Loucy (cell line): ENCODE measurements at regions not wholly inside any gene's neighbourhood (a gene's known extent, or its start where the extent isn't known, plus 50 kb on each side); places are given as distances from the start of the nearest gene placed in this dataset.

Source experiments
- H2AFZ ChIP-seq: fragments of 200-600 bp; sonication (generic); 2 replicates; pipeline ENCODE4 v1.6.0; 2016; ENCODE audit warnings: antibody characterized with exemption, mild to moderate bottlenecking, low read length, moderate library complexity
- H3F3A ChIP-seq: fragments of 200-600 bp; 2 replicates; pipeline ENCODE4 v1.6.0; 2016; ENCODE audit warnings: antibody characterized with exemption, low read depth, mild to moderate bottlenecking
- H3K27me3 ChIP-seq: fragments of 200-600 bp; sonication (generic); 2 replicates; pipeline ENCODE4 v1.6.1; 2014; ENCODE audit warnings: low read length, mild to moderate bottlenecking; ENCODE audit not compliant: insufficient read depth, poor library complexity, severe bottlenecking
- H3K36me3 ChIP-seq: fragments of 200-600 bp; sonication (generic); 2 replicates; pipeline ENCODE4 v1.6.1; 2016; ENCODE audit warnings: low read length; ENCODE audit not compliant: insufficient read depth
- H3K4me1 ChIP-seq: fragments of 200-600 bp; sonication (generic); 2 replicates; pipeline ENCODE4 v1.5.1; 2014; ENCODE audit warnings: low read length, mild to moderate bottlenecking; ENCODE audit not compliant: insufficient read depth, poor library complexity, severe bottlenecking
- H3K4me2 ChIP-seq: fragments of 200-600 bp; sonication (generic); 2 replicates; pipeline ENCODE4 v1.6.0; 2014; ENCODE audit warnings: antibody characterized with exemption, low read length, low read depth, mild to moderate bottlenecking; ENCODE audit not compliant: poor library complexity, severe bottlenecking
- H3K4me3 ChIP-seq: fragments of 200-600 bp; sonication (generic); 2 replicates; pipeline ENCODE4 v1.5.1; 2014; ENCODE audit warnings: low read length, mild to moderate bottlenecking, mixed read lengths; ENCODE audit not compliant: poor library complexity, severe bottlenecking
- H3K79me2 ChIP-seq: fragments of 200-600 bp; sonication (generic); 2 replicates; pipeline ENCODE4 v1.6.1; 2014; ENCODE audit warnings: low read length; ENCODE audit not compliant: insufficient read depth
- H3K9ac ChIP-seq: fragments of 200-600 bp; sonication (generic); 2 replicates; pipeline ENCODE4 v1.6.0; 2014; ENCODE audit warnings: mild to moderate bottlenecking, low read depth, low read length, moderate library complexity; ENCODE audit not compliant: poor library complexity, severe bottlenecking
- H3K9me2 ChIP-seq: fragments of 200-600 bp; sonication (generic); replicated peaks from 2 replicates; pipeline ENCODE4 v1.6.1; 2016; ENCODE audit warnings: low read depth, low read length, mixed read lengths
- H3K9me3 ChIP-seq: fragments of 200-600 bp; sonication (generic); 2 replicates; pipeline ENCODE4 v1.6.1; 2014; ENCODE audit warnings: mild to moderate bottlenecking, antibody characterized with exemption, low read length, low read depth; ENCODE audit not compliant: insufficient read depth
- H4K20me1 ChIP-seq: fragments of 200-600 bp; sonication (generic); 2 replicates; pipeline ENCODE4 v1.6.0; 2014; ENCODE audit warnings: antibody characterized with exemption, low read length, mild to moderate bottlenecking; ENCODE audit not compliant: insufficient read depth, poor library complexity, severe bottlenecking
- EZH2phosphoT487 ChIP-seq: fragments of 200-600 bp; IDR thresholded peaks from 2 replicates; pipeline ENCODE4 v1.6.1; 2018; ENCODE audit warnings: antibody characterized with exemption, mild to moderate bottlenecking, moderate library complexity, borderline replicate concordance
- TF ChIP-seq, protein P1 (sequence below): fragments of 200-600 bp; sonication (generic); conservative IDR thresholded peaks from 2 replicates; pipeline ENCODE4 v1.5.1; 2014; ENCODE audit warnings: mild to moderate bottlenecking, antibody characterized with exemption, low read length

DNA sequence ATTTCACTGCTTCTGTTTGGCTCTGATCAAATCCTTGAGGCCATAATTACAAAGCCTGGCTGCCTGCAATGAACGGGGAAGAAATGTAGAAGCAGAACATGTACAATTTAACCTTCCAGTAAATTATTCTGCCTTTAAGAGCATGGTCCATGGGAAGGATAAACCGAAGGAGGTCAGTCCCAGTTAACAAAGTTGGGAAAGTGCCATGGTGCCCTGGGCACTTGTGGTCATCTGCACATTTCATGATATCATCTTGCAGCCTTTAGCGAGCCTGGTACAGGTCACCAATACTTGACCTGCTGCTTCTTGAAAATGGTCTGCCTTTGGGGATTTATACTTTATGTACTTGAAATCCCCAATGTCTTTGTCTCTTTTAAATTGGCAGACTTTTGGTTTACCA, 175.9 kb upstream of the KITLG start:
- H3K4me1 ChIP-seq: no peaks in the 10 kb centered on the region
- H3K4me2 ChIP-seq: no peak overlapping the region
- no peak overlapping the region for H2AFZ ChIP-seq
- no peak overlapping the region for H3K4me3 ChIP-seq
- no peaks in the 10 kb centered on the region for H3K27me3 ChIP-seq
- H3F3A ChIP-seq: no peaks in the 10 kb centered on the region
- TF ChIP-seq, protein P1, sequence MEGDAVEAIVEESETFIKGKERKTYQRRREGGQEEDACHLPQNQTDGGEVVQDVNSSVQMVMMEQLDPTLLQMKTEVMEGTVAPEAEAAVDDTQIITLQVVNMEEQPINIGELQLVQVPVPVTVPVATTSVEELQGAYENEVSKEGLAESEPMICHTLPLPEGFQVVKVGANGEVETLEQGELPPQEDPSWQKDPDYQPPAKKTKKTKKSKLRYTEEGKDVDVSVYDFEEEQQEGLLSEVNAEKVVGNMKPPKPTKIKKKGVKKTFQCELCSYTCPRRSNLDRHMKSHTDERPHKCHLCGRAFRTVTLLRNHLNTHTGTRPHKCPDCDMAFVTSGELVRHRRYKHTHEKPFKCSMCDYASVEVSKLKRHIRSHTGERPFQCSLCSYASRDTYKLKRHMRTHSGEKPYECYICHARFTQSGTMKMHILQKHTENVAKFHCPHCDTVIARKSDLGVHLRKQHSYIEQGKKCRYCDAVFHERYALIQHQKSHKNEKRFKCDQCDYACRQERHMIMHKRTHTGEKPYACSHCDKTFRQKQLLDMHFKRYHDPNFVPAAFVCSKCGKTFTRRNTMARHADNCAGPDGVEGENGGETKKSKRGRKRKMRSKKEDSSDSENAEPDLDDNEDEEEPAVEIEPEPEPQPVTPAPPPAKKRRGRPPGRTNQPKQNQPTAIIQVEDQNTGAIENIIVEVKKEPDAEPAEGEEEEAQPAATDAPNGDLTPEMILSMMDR: no peak
- TF ChIP-seq EZH2phosphoT487: no peak
- no peaks in the 10 kb centered on the region for H4K20me1 ChIP-seq
- H3K36me3 ChIP-seq: no peaks in the 10 kb centered on the region
- H3K9me3 ChIP-seq: no peaks in the 10 kb centered on the region
- no peak overlapping the region for H3K9ac ChIP-seq
- no peaks in the 10 kb centered on the region for H3K79me2 ChIP-seq
- H3K9me2 ChIP-seq: no peaks in the 10 kb centered on the region

DNA sequence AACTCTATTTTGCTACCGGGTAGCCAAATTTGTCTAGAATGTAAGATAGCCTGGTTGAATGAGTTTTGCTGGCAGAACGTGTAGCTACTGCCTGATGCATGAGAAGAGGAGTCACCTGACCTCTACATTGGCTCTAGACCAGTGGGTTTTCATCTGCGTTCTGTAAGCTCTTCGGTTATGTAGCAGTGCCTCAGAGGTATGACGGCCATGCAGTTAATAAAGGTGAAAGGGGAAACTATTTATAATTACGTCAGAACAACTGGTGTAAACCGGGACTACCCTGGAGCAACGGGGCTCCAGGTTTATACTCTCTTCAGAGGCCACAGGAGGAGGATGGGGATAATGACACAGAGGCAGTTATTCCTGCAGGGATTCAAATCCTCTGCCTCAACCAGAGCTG, 173.4 kb upstream of the KITLG start:
- no peaks in the 10 kb centered on the region for H3K4me1 ChIP-seq

DNA sequence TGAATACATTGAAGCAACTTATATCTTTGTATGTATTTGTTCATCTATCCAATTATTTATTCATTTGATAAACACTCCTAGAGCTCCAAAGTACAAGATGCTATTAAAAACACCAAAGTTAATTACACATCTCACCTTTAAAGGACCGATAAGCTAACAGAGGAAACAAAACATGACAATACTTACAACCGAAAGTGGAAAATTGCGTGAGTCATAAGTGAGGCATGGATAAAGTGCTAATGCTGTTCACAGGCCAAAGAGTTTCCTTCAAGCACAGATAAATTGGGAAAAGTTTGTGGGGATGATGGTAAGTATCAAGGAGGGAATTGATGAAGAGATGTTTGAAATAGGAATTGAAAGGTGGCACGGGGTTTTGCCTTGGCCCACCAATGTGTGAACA, 172.8 kb upstream of the KITLG start:
- no peak overlapping the region for H2AFZ ChIP-seq
- no peaks in the 10 kb centered on the region for H3F3A ChIP-seq
- no peak overlapping the region for H3K4me2 ChIP-seq
- H3K27me3 ChIP-seq: no peaks in the 10 kb centered on the region
- TF ChIP-seq EZH2phosphoT487: no peak
- TF ChIP-seq, protein P1: no peak
- H3K4me1 ChIP-seq: no peaks in the 10 kb centered on the region
- H3K9me3 ChIP-seq: no peaks in the 10 kb centered on the region
- H3K79me2 ChIP-seq: no peaks in the 10 kb centered on the region
- no peaks in the 10 kb centered on the region for H4K20me1 ChIP-seq
- no peak overlapping the region for H3K9ac ChIP-seq
- H3K4me3 ChIP-seq: no peak overlapping the region
- no peaks in the 10 kb centered on the region for H3K9me2 ChIP-seq
- H3K36me3 ChIP-seq: no peaks in the 10 kb centered on the region

More for the DNA sequence above, 173.4 kb upstream of the KITLG start:
- TF ChIP-seq, protein P1: no peak
- TF ChIP-seq EZH2phosphoT487: no peak
- H3K79me2 ChIP-seq: no peaks in the 10 kb centered on the region
- no peaks in the 10 kb centered on the region for H3K9me3 ChIP-seq
- H4K20me1 ChIP-seq: no peaks in the 10 kb centered on the region
- no peaks in the 10 kb centered on the region for H3K36me3 ChIP-seq
- H3K9me2 ChIP-seq: no peaks in the 10 kb centered on the region
- H3K4me2 ChIP-seq: no peak overlapping the region
- no peak overlapping the region for H3K9ac ChIP-seq
- no peak overlapping the region for H2AFZ ChIP-seq
- no peak overlapping the region for H3K4me3 ChIP-seq
- H3K27me3 ChIP-seq: no peaks in the 10 kb centered on the region
- H3F3A ChIP-seq: no peaks in the 10 kb centered on the region
